H9 (cell line): ENCODE measurements at regions not wholly inside any gene's neighbourhood (a gene's known extent, or its start where the extent isn't known, plus 50 kb on each side); places are given as distances from the start of the nearest gene placed in this dataset.

Experiments used
- DNase-seq: peaks from one replicate; pipeline ENCODE4 v3.0.0-alpha.2; 2017
- H2AFZ ChIP-seq: one replicate; pipeline ENCODE4 v1.6.1; 2013; ENCODE audit warnings: mild to moderate bottlenecking, low read length, control low read depth, moderate library complexity
- H2AK5ac ChIP-seq: 2 replicates; pipeline ENCODE4 v1.6.1; 2013; ENCODE audit warnings: low read length, control low read depth, mixed read lengths; ENCODE audit not compliant: insufficient read length
- H2BK120ac ChIP-seq: one replicate; pipeline ENCODE4 v1.6.1; 2013; ENCODE audit warnings: low read depth, mild to moderate bottlenecking, low read length, control low read depth, inconsistent platforms; ENCODE audit not compliant: poor library complexity, severe bottlenecking
- H2BK12ac ChIP-seq: 2 replicates; pipeline ENCODE4 v1.6.1; 2013; ENCODE audit warnings: low read length, control low read depth, mixed read lengths, low read depth; ENCODE audit not compliant: insufficient read length
- H2BK15ac ChIP-seq: 2 replicates; pipeline ENCODE4 v1.6.1; 2013; ENCODE audit warnings: low read depth, low read length, control low read depth
- H2BK20ac ChIP-seq: one replicate; pipeline ENCODE4 v1.6.1; 2013; ENCODE audit warnings: low read depth, mild to moderate bottlenecking, low read length, control low read depth, inconsistent platforms; ENCODE audit not compliant: poor library complexity, severe bottlenecking
- H2BK5ac ChIP-seq: 2 replicates; pipeline ENCODE4 v1.6.1; 2013; ENCODE audit warnings: low read length, control low read depth, mixed read lengths; ENCODE audit not compliant: insufficient read length
- H3K14ac ChIP-seq: 2 replicates; pipeline ENCODE4 v1.6.1; 2013; ENCODE audit warnings: low read length, control low read depth; ENCODE audit not compliant: insufficient read depth
- H3K18ac ChIP-seq: 2 replicates; pipeline ENCODE4 v1.6.1; 2013; ENCODE audit warnings: low read depth, mild to moderate bottlenecking, mixed read lengths, low read length, control low read depth; ENCODE audit not compliant: insufficient read length
- H3K23ac ChIP-seq: 2 replicates; pipeline ENCODE4 v1.6.1; 2013; ENCODE audit warnings: low read length, control low read depth, mixed read lengths, low read depth; ENCODE audit not compliant: insufficient read length
- H3K23me2 ChIP-seq: 2 replicates; pipeline ENCODE4 v1.6.1; 2013; ENCODE audit warnings: low read depth, mild to moderate bottlenecking, mixed read lengths, low read length, control low read depth; ENCODE audit not compliant: insufficient read length, poor library complexity, severe bottlenecking
- H3K27ac ChIP-seq: 2 replicates; pipeline ENCODE4 v1.5.1; 2013; ENCODE audit warnings: low read length, control low read depth, mixed read lengths, low read depth; ENCODE audit not compliant: insufficient read length
- H3K27me3 ChIP-seq: 2 replicates; pipeline ENCODE4 v1.6.1; 2013; ENCODE audit warnings: low read length, control low read depth, inconsistent platforms; ENCODE audit not compliant: insufficient read depth
- H3K4ac ChIP-seq: 2 replicates; pipeline ENCODE4 v1.6.1; 2013; ENCODE audit warnings: low read depth, mild to moderate bottlenecking, control low read depth, inconsistent platforms, low read length, moderate library complexity
- H3K4me1 ChIP-seq: 2 replicates; pipeline ENCODE4 v1.6.1; 2013; ENCODE audit warnings: low read length, control low read depth, inconsistent platforms; ENCODE audit not compliant: insufficient read depth
- H3K4me2 ChIP-seq: 2 replicates; pipeline ENCODE4 v1.6.1; 2013; ENCODE audit warnings: low read length, control low read depth, mixed read lengths; ENCODE audit not compliant: insufficient read length, insufficient read depth
- H3K56ac ChIP-seq: 2 replicates; pipeline ENCODE4 v1.6.1; 2013; ENCODE audit warnings: low read depth, mild to moderate bottlenecking, mixed read lengths, low read length, control low read depth; ENCODE audit not compliant: insufficient read length
- H3K79me1 ChIP-seq: 2 replicates; pipeline ENCODE4 v1.6.1; 2013; ENCODE audit warnings: low read depth, mild to moderate bottlenecking, moderate library complexity, low read length, control low read depth, inconsistent platforms; ENCODE audit not compliant: insufficient read depth, poor library complexity, severe bottlenecking
- H3K79me2 ChIP-seq: 2 replicates; pipeline ENCODE4 v1.6.1; 2013; ENCODE audit warnings: low read length, control low read depth, inconsistent platforms; ENCODE audit not compliant: insufficient read depth
- H3K9ac ChIP-seq: 2 replicates; pipeline ENCODE4 v1.6.1; 2013; ENCODE audit warnings: low read length, control low read depth, mixed read lengths; ENCODE audit not compliant: insufficient read length; ENCODE audit errors: extremely low read depth
- H3K9me3 ChIP-seq: one replicate; pipeline ENCODE4 v1.6.1; 2013; ENCODE audit warnings: low read depth, low read length, inconsistent platforms; ENCODE audit not compliant: control insufficient read depth
- H3T11ph ChIP-seq: one replicate; pipeline ENCODE4 v1.6.1; 2013; ENCODE audit warnings: mild to moderate bottlenecking, low read length, control low read depth, inconsistent platforms
- H4K20me1 ChIP-seq: one replicate; pipeline ENCODE4 v1.6.1; 2013; ENCODE audit not compliant: control insufficient read depth, insufficient read length, insufficient read depth
- H4K5ac ChIP-seq: 2 replicates; pipeline ENCODE4 v1.6.1; 2013; ENCODE audit warnings: low read depth, mild to moderate bottlenecking, mixed read lengths, low read length, control low read depth; ENCODE audit not compliant: insufficient read length
- H4K8ac ChIP-seq: replicated peaks from 2 replicates; pipeline ENCODE4 v1.6.1; 2013; ENCODE audit warnings: low read length, control low read depth, mixed read lengths, low read depth; ENCODE audit not compliant: insufficient read length
- H4K91ac ChIP-seq: 2 replicates; pipeline ENCODE4 v1.6.1; 2013; ENCODE audit warnings: low read depth, mild to moderate bottlenecking, moderate library complexity, mixed read lengths, low read length, control low read depth; ENCODE audit not compliant: insufficient read length
- H3K27ac Mint-ChIP-seq, 3 experiments: 2 replicates in 2 of 3; 3 replicates in 1 of 3; pipeline ENCODE4 v1.8.0; 2020 to 2021; ENCODE audit warnings: mixed read lengths in 3 of 3, mild to moderate bottlenecking in 1 of 3, moderate library complexity in 1 of 3
- H3K27me3 Mint-ChIP-seq: 2 replicates; pipeline ENCODE4 v1.8.0; 2021; ENCODE audit warnings: low read depth, mild to moderate bottlenecking, moderate library complexity, mixed read lengths
- H3K36me3 Mint-ChIP-seq, 3 experiments: 2 replicates in 2 of 3; 3 replicates in 1 of 3; pipeline ENCODE4 v1.8.0; 2020 to 2021; ENCODE audit warnings: low read depth in 3 of 3, mixed read lengths in 3 of 3; ENCODE audit not compliant: insufficient read depth in 1 of 3
- H3K4me1 Mint-ChIP-seq, 2 experiments: 2 replicates each; pipeline ENCODE4 v1.8.0; 2020; ENCODE audit warnings: mixed read lengths in 2 of 2
- H3K4me3 Mint-ChIP-seq, 2 experiments: 2 replicates in 1 of 2; 3 replicates in 1 of 2; pipeline ENCODE4 v1.8.0; 2020 to 2021; ENCODE audit warnings: mild to moderate bottlenecking in 2 of 2, mixed read lengths in 2 of 2, moderate library complexity in 1 of 2
- H3K9me3 Mint-ChIP-seq, 2 experiments: 2 replicates in 1 of 2; 3 replicates in 1 of 2; pipeline ENCODE4 v1.8.0; 2020; ENCODE audit warnings: mild to moderate bottlenecking in 2 of 2, mixed read lengths in 2 of 2, moderate library complexity in 1 of 2
- CTCF ChIP-seq: fragments of 200-600 bp; sonication (generic); conservative IDR thresholded peaks from 3 replicates; pipeline ENCODE4 v1.8.0; 2021; ENCODE audit warnings: antibody characterized with exemption, mild to moderate bottlenecking
- WGBS: extraction: QIAGEN DNeasy Blood & Tissue Kit; methylation state at CpG from one replicate; pipeline ENCODE4 v1.1.7; 2013; ENCODE audit warnings: missing lambda C conversion rate, low lambda C conversion rate, mixed read lengths; ENCODE audit not compliant: insufficient read length; ENCODE audit errors: extremely low coverage; 5-methylcytosine and 5-hydroxymethylcytosine counted together

- no peak overlapping the region for H2BK12ac ChIP-seq
- no peak overlapping the region for H2BK5ac ChIP-seq
- no peak for TF ChIP-seq CTCF
- H3K14ac ChIP-seq, result no peak overlapping the region
- H3K9me3 Mint-ChIP-seq, result no peaks in the 10 kb centered on the region
- H2BK120ac ChIP-seq, result no peak overlapping the region
- H3K4me3 Mint-ChIP-seq, result no peak overlapping the region
- no peak overlapping the region for H3K56ac ChIP-seq
- H3K27ac ChIP-seq, result no peak overlapping the region
- H3K27me3 Mint-ChIP-seq, result no peaks in the 10 kb centered on the region
- no peak overlapping the region for H3K23ac ChIP-seq
- H4K91ac ChIP-seq, result no peak overlapping the region
- no peaks in the 10 kb centered on the region for H4K20me1 ChIP-seq
- H3K4me2 ChIP-seq, result no peak overlapping the region
- H3K4me1 Mint-ChIP-seq, result 0 out of 4 replicates have a peak, but pooled peaks cover 0 to 4% of the 10 kb centered on the region in 2 experiments
- no CpG with 5 or more reads among the region's 1 CpG for WGBS
- no peak overlapping the region for H4K8ac ChIP-seq
- no peaks in the 10 kb centered on the region for H3K27me3 ChIP-seq
- H3K79me1 ChIP-seq, result no peaks in the 10 kb centered on the region
- H2AK5ac ChIP-seq, result no peak overlapping the region
- H3K79me2 ChIP-seq, result no peaks in the 10 kb centered on the region
- H3K27ac Mint-ChIP-seq, result no peak overlapping the region
- no peak overlapping the region for H2AFZ ChIP-seq
- H2BK15ac ChIP-seq, result no peak overlapping the region
- H4K5ac ChIP-seq, result no peak overlapping the region
- no peak overlapping the region for H3K4ac ChIP-seq
- no peaks in the 10 kb centered on the region for H3K23me2 ChIP-seq
- H3T11ph ChIP-seq, result no peak overlapping the region
- H3K9me3 ChIP-seq, result no peaks in the 10 kb centered on the region
- H3K9ac ChIP-seq, result no peak overlapping the region
- no peak overlapping the region for H3K18ac ChIP-seq
- no peaks in the 10 kb centered on the region; the same call in 1 of the 2 replicates for H3K4me1 ChIP-seq
- DNase-seq, result no peak
- H2BK20ac ChIP-seq, result no peak overlapping the region
- no peaks in the 10 kb centered on the region for H3K36me3 Mint-ChIP-seq
These were observed 1508.9 kb downstream of the STIM2 start for GRCh38 chr4:28369499-28369898.
